Sigmoid colon (tissue), 4 donors: ENCODE measurements at regions not wholly inside any gene's neighbourhood (a gene's known extent, or its start where the extent isn't known, plus 50 kb on each side); places are given as distances from the start of the nearest gene placed in this dataset.

ENCODE experiments used
- POLR2A ChIP-seq, 2 donors: fragments of 450-650 bp; IDR thresholded peaks; one replicate each; pipeline ENCODE4 v1.6.1; 2016; ENCODE audit warnings: antibody characterized with exemption in 2 of 2, mild to moderate bottlenecking in 2 of 2, moderate library complexity in 2 of 2
- POLR2AphosphoS5 ChIP-seq, 4 donors: sonication (generic); formaldehyde crosslinking; IDR thresholded peaks; one replicate each; pipeline ENCODE4 v1.6.1; 2017; ENCODE audit warnings: antibody characterized with exemption in 4 of 4
- TF ChIP-seq, protein P1 (sequence below), 4 experiments: fragments of 450-650 bp in 3 of 4; fragments of 200-600 bp in 1 of 4; IDR thresholded peaks; one replicate each; pipeline ENCODE4 v1.5.1; 2016 to 2019; ENCODE audit warnings: antibody characterized with exemption in 4 of 4, mild to moderate bottlenecking in 3 of 4, moderate library complexity in 2 of 4

- TF ChIP-seq, protein P1, sequence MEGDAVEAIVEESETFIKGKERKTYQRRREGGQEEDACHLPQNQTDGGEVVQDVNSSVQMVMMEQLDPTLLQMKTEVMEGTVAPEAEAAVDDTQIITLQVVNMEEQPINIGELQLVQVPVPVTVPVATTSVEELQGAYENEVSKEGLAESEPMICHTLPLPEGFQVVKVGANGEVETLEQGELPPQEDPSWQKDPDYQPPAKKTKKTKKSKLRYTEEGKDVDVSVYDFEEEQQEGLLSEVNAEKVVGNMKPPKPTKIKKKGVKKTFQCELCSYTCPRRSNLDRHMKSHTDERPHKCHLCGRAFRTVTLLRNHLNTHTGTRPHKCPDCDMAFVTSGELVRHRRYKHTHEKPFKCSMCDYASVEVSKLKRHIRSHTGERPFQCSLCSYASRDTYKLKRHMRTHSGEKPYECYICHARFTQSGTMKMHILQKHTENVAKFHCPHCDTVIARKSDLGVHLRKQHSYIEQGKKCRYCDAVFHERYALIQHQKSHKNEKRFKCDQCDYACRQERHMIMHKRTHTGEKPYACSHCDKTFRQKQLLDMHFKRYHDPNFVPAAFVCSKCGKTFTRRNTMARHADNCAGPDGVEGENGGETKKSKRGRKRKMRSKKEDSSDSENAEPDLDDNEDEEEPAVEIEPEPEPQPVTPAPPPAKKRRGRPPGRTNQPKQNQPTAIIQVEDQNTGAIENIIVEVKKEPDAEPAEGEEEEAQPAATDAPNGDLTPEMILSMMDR (IDR thresholded peaks at IDR 0.05) = no peak
- TF ChIP-seq POLR2AphosphoS5 (IDR thresholded peaks at IDR 0.05) (no peak), POLR2A (IDR thresholded peaks at IDR 0.05) (no peak)
Measured at GRCh38 chr21:41634211-41634694, 126.3 kb upstream of the TMPRSS2 start.
